WTC11 (cell line): ENCODE measurements at regions not wholly inside any gene's neighbourhood (a gene's known extent, or its start where the extent isn't known, plus 50 kb on each side); places are given as distances from the start of the nearest gene placed in this dataset.

ENCODE experiments used
- ATAC-seq: fragments of 200-7000 bp; cut with Tn5 transposase; 2 replicates; pipeline ENCODE4 v1.10.0; 2021; ENCODE audit warnings: mild to moderate bottlenecking, moderate library complexity
- CTCF ChIA-PET: fragments of 300-600 bp; sonication (Branson Sonifier 250); formaldehyde crosslinking; loops from one replicate; lab custom pipeline; 2021; ENCODE audit warnings: antibody characterized with exemption; lab: Charles Lee
- POLR2A ChIA-PET: fragments of 350-600 bp; sonication (Branson Sonifier 250); formaldehyde crosslinking; loops from one replicate; lab custom pipeline; 2021; ENCODE audit warnings: antibody characterized with exemption; lab: Charles Lee
- DNase-seq: peaks from one replicate; pipeline ENCODE4 v3.0.0; 2021; ENCODE audit warnings: low spot score
- H3K27ac Mint-ChIP-seq: 2 replicates; pipeline ENCODE4 v1.8.0; 2021; ENCODE audit warnings: mixed read lengths
- H3K27me3 Mint-ChIP-seq: 2 replicates; pipeline ENCODE4 v1.8.0; 2021; ENCODE audit warnings: low read depth, mild to moderate bottlenecking, moderate library complexity, mixed read lengths
- H3K36me3 Mint-ChIP-seq: 2 replicates; pipeline ENCODE4 v1.8.0; 2021; ENCODE audit warnings: mixed read lengths
- H3K4me1 Mint-ChIP-seq: 2 replicates; pipeline ENCODE4 v1.8.0; 2022; ENCODE audit warnings: mixed read lengths
- H3K4me3 Mint-ChIP-seq: 2 replicates; pipeline ENCODE4 v1.8.0; 2021; ENCODE audit warnings: mild to moderate bottlenecking, moderate library complexity, mixed read lengths
- H3K9me3 Mint-ChIP-seq: 2 replicates; pipeline ENCODE4 v1.8.0; 2021; ENCODE audit warnings: mixed read lengths
- EMX1 ChIP-seq: fragments of 250-450 bp; sonication (Bioruptor Pico); IDR thresholded peaks from 2 replicates; pipeline ENCODE4 v1.8.0; 2021; ENCODE audit warnings: mild to moderate bottlenecking
- ESRRA ChIP-seq: sonication (generic); formaldehyde crosslinking; IDR thresholded peaks from 2 replicates; pipeline ENCODE4 v1.8.1; 2022; ENCODE audit warnings: mild to moderate bottlenecking, missing genetic modification reagents, borderline replicate concordance
- FOXK1 ChIP-seq: sonication (generic); formaldehyde crosslinking; IDR thresholded peaks from 2 replicates; pipeline ENCODE4 v1.8.0; 2022; ENCODE audit warnings: mild to moderate bottlenecking, moderate library complexity, missing genetic modification reagents
- GTF2I ChIP-seq: fragments of 250-450 bp; sonication (Bioruptor Pico); conservative IDR thresholded peaks from 2 replicates; pipeline ENCODE4 v1.4.0; 2021; ENCODE audit warnings: mild to moderate bottlenecking
- MYBL2 ChIP-seq: sonication (generic); formaldehyde crosslinking; IDR thresholded peaks from 2 replicates; pipeline ENCODE4 v1.8.1; 2023; ENCODE audit warnings: mild to moderate bottlenecking, moderate library complexity, missing genetic modification reagents
- NR2C2 ChIP-seq: sonication (generic); formaldehyde crosslinking; IDR thresholded peaks from 2 replicates; pipeline ENCODE4 v1.8.0; 2022; ENCODE audit warnings: mild to moderate bottlenecking, missing genetic modification reagents
- PRRX2 ChIP-seq: fragments of 250-450 bp; sonication (Bioruptor Pico); IDR thresholded peaks from 2 replicates; pipeline ENCODE4 v1.8.0; 2021; ENCODE audit warnings: mild to moderate bottlenecking
- RELA ChIP-seq: sonication (generic); formaldehyde crosslinking; IDR thresholded peaks from 2 replicates; pipeline ENCODE4 v1.8.1; 2022; ENCODE audit warnings: missing genetic modification reagents, mild to moderate bottlenecking, borderline replicate concordance
- RORB ChIP-seq: fragments of 250-450 bp; sonication (Bioruptor Pico); IDR thresholded peaks from 2 replicates; pipeline ENCODE4 v1.9.0; 2021; ENCODE audit warnings: mild to moderate bottlenecking
- SOX15 ChIP-seq: fragments of 250-450 bp; sonication (Bioruptor Pico); IDR thresholded peaks from 2 replicates; pipeline ENCODE4 v1.9.0; 2021; ENCODE audit warnings: mild to moderate bottlenecking
- TCF7 ChIP-seq: sonication (generic); formaldehyde crosslinking; IDR thresholded peaks from 2 replicates; pipeline ENCODE4 v1.8.0; 2022; ENCODE audit warnings: mild to moderate bottlenecking, low read depth, missing genetic modification reagents, moderate library complexity
- ZNF121 ChIP-seq: sonication (generic); formaldehyde crosslinking; IDR thresholded peaks from 2 replicates; pipeline ENCODE4 v1.8.0; 2023; ENCODE audit warnings: missing genetic modification reagents
- ZNF423 ChIP-seq: fragments of 250-450 bp; sonication (Bioruptor Pico); IDR thresholded peaks from 2 replicates; pipeline ENCODE4 v2.1.2; 2022; ENCODE audit warnings: mild to moderate bottlenecking, moderate library complexity
- TF ChIP-seq, protein P1 (sequence below): fragments of 200-600 bp; IDR thresholded peaks from 2 replicates; pipeline ENCODE4 v1.8.0; 2022; ENCODE audit warnings: antibody characterized with exemption
- TF ChIP-seq, protein P2 (sequence below): sonication (generic); formaldehyde crosslinking; conservative IDR thresholded peaks from 2 replicates; pipeline ENCODE4 v1.8.1; 2023; ENCODE audit warnings: mild to moderate bottlenecking, low read depth, missing genetic modification reagents, moderate library complexity
- TF ChIP-seq, protein P3 (sequence below): sonication (generic); formaldehyde crosslinking; IDR thresholded peaks from 2 replicates; pipeline ENCODE4 v1.8.0; 2023; ENCODE audit warnings: mild to moderate bottlenecking, missing genetic modification reagents
- TF ChIP-seq, protein P4 (sequence below): sonication (generic); formaldehyde crosslinking; conservative IDR thresholded peaks from 2 replicates; pipeline ENCODE4 v1.8.1; 2022; ENCODE audit warnings: mild to moderate bottlenecking, missing genetic modification reagents
- TF ChIP-seq, protein P5 (sequence below): sonication (generic); formaldehyde crosslinking; IDR thresholded peaks from 2 replicates; pipeline ENCODE4 v1.8.1; 2023; ENCODE audit warnings: mild to moderate bottlenecking, missing genetic modification reagents, borderline replicate concordance

DNA sequence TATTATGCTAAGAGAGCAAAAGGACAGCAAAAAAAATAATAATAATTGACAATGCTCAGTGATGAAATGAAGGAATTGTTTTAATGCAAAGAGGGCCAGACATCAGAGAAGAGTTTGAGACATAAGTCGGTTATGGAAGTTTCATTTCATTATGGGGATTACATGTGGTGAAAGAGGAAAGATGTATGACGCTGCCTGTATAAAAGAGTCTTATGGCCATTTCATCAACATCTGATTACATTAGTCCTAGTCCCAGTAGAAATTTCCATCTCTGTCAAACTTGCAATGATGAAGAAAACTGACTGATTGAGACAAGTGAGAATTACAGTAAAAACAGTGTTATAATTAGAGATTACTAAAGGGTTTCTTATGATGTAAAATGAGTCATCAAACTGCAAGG, 900.6 kb upstream of the CDH9 start:
- CTCF ChIA-PET = no interaction called here
- POLR2A ChIA-PET = no interaction called here
- H3K27ac Mint-ChIP-seq = no peak overlapping the region
- H3K4me3 Mint-ChIP-seq = no peak overlapping the region
- ATAC-seq = no peak
- TF ChIP-seq RELA (CRISPR knock-in tag) = no peak
- TF ChIP-seq, all 79 proteins: peak for 0
- H3K27me3 Mint-ChIP-seq = no peaks in the 10 kb centered on the region
- peaks cover 4% of the 10 kb centered on the region; the same call in 1 of the 2 replicates for H3K9me3 Mint-ChIP-seq
- DNase-seq = no peak
- no peaks in the 10 kb centered on the region for H3K36me3 Mint-ChIP-seq
- no peaks in the 10 kb centered on the region for H3K4me1 Mint-ChIP-seq

DNA sequence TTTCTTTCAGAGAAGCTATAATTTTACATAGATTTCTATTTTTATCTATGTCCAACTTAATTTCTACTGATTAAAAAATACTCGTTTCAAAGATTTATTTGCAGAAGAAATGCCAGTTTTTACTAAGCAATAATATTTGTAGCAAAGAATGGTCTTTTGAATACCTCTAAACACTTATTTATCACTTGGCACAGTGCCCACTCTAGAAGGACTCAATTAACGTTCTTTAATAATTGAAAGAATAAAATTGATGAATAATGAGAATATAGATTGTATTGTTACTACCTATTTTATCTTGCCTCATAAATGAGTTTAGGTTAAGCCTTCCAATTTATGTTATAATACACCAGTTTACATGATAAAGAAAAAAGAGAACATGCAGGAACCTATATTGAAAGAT, 889.7 kb upstream of the CDH9 start:
- POLR2A ChIA-PET = no interaction called here

More for the DNA sequence above, 889.7 kb upstream of the CDH9 start:
- DNase-seq = no peak
- H3K36me3 Mint-ChIP-seq = no peaks in the 10 kb centered on the region; the same call in 1 of the 2 replicates
- no peak overlapping the region for H3K4me3 Mint-ChIP-seq
- H3K4me1 Mint-ChIP-seq = no peaks in the 10 kb centered on the region
- CTCF ChIA-PET = no interaction called here
- H3K9me3 Mint-ChIP-seq = peaks cover 7% of the 10 kb centered on the region; the same call in 1 of the 2 replicates
- TF ChIP-seq, protein P1, sequence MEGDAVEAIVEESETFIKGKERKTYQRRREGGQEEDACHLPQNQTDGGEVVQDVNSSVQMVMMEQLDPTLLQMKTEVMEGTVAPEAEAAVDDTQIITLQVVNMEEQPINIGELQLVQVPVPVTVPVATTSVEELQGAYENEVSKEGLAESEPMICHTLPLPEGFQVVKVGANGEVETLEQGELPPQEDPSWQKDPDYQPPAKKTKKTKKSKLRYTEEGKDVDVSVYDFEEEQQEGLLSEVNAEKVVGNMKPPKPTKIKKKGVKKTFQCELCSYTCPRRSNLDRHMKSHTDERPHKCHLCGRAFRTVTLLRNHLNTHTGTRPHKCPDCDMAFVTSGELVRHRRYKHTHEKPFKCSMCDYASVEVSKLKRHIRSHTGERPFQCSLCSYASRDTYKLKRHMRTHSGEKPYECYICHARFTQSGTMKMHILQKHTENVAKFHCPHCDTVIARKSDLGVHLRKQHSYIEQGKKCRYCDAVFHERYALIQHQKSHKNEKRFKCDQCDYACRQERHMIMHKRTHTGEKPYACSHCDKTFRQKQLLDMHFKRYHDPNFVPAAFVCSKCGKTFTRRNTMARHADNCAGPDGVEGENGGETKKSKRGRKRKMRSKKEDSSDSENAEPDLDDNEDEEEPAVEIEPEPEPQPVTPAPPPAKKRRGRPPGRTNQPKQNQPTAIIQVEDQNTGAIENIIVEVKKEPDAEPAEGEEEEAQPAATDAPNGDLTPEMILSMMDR = no peak
- TF ChIP-seq, protein P2, sequence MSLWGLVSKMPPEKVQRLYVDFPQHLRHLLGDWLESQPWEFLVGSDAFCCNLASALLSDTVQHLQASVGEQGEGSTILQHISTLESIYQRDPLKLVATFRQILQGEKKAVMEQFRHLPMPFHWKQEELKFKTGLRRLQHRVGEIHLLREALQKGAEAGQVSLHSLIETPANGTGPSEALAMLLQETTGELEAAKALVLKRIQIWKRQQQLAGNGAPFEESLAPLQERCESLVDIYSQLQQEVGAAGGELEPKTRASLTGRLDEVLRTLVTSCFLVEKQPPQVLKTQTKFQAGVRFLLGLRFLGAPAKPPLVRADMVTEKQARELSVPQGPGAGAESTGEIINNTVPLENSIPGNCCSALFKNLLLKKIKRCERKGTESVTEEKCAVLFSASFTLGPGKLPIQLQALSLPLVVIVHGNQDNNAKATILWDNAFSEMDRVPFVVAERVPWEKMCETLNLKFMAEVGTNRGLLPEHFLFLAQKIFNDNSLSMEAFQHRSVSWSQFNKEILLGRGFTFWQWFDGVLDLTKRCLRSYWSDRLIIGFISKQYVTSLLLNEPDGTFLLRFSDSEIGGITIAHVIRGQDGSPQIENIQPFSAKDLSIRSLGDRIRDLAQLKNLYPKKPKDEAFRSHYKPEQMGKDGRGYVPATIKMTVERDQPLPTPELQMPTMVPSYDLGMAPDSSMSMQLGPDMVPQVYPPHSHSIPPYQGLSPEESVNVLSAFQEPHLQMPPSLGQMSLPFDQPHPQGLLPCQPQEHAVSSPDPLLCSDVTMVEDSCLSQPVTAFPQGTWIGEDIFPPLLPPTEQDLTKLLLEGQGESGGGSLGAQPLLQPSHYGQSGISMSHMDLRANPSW = no peak
- TF ChIP-seq ZNF121 (no peak), SOX15 (CRISPR knock-in tag) (no peak), FOXK1 (CRISPR knock-in tag) (no peak), TCF7 (CRISPR knock-in tag) (no peak), RORB (CRISPR knock-in tag) (no peak), ZNF423 (no peak), ESRRA (no peak), MYBL2 (CRISPR knock-in tag) (no peak), GTF2I (CRISPR knock-in tag) (no peak), NR2C2 (CRISPR knock-in tag) (no peak), EMX1 (CRISPR knock-in tag) (no peak), PRRX2 (CRISPR knock-in tag) (no peak)
- TF ChIP-seq, protein P3, sequence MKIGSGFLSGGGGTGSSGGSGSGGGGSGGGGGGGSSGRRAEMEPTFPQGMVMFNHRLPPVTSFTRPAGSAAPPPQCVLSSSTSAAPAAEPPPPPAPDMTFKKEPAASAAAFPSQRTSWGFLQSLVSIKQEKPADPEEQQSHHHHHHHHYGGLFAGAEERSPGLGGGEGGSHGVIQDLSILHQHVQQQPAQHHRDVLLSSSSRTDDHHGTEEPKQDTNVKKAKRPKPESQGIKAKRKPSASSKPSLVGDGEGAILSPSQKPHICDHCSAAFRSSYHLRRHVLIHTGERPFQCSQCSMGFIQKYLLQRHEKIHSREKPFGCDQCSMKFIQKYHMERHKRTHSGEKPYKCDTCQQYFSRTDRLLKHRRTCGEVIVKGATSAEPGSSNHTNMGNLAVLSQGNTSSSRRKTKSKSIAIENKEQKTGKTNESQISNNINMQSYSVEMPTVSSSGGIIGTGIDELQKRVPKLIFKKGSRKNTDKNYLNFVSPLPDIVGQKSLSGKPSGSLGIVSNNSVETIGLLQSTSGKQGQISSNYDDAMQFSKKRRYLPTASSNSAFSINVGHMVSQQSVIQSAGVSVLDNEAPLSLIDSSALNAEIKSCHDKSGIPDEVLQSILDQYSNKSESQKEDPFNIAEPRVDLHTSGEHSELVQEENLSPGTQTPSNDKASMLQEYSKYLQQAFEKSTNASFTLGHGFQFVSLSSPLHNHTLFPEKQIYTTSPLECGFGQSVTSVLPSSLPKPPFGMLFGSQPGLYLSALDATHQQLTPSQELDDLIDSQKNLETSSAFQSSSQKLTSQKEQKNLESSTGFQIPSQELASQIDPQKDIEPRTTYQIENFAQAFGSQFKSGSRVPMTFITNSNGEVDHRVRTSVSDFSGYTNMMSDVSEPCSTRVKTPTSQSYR (CRISPR knock-in tag) = no peak
- TF ChIP-seq, protein P4, sequence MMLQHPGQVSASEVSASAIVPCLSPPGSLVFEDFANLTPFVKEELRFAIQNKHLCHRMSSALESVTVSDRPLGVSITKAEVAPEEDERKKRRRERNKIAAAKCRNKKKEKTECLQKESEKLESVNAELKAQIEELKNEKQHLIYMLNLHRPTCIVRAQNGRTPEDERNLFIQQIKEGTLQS = no peak
- TF ChIP-seq, protein P5, sequence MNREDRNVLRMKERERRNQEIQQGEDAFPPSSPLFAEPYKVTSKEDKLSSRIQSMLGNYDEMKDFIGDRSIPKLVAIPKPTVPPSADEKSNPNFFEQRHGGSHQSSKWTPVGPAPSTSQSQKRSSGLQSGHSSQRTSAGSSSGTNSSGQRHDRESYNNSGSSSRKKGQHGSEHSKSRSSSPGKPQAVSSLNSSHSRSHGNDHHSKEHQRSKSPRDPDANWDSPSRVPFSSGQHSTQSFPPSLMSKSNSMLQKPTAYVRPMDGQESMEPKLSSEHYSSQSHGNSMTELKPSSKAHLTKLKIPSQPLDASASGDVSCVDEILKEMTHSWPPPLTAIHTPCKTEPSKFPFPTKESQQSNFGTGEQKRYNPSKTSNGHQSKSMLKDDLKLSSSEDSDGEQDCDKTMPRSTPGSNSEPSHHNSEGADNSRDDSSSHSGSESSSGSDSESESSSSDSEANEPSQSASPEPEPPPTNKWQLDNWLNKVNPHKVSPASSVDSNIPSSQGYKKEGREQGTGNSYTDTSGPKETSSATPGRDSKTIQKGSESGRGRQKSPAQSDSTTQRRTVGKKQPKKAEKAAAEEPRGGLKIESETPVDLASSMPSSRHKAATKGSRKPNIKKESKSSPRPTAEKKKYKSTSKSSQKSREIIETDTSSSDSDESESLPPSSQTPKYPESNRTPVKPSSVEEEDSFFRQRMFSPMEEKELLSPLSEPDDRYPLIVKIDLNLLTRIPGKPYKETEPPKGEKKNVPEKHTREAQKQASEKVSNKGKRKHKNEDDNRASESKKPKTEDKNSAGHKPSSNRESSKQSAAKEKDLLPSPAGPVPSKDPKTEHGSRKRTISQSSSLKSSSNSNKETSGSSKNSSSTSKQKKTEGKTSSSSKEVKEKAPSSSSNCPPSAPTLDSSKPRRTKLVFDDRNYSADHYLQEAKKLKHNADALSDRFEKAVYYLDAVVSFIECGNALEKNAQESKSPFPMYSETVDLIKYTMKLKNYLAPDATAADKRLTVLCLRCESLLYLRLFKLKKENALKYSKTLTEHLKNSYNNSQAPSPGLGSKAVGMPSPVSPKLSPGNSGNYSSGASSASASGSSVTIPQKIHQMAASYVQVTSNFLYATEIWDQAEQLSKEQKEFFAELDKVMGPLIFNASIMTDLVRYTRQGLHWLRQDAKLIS = no peak
- no peak for ATAC-seq
- no peak overlapping the region for H3K27ac Mint-ChIP-seq
- no peaks in the 10 kb centered on the region for H3K27me3 Mint-ChIP-seq
